ENCODE measurements at regions not wholly inside any gene's neighbourhood (a gene's known extent, or its start where the extent isn't known, plus 50 kb on each side); places are given as distances from the start of the nearest gene placed in this dataset.

- Histone ChIP-seq H3K9me3 (ENCODE audit: control insufficient read depth, insufficient read depth, low read depth, low read length) (no peaks in the 10 kb centered on the region), H3K4me2 (ENCODE audit: extremely low read depth, insufficient read depth, low read length) (no peak overlapping the region), H4K20me1 (ENCODE audit: control insufficient read depth, extremely low read depth, insufficient read depth, low read length) (no peaks in the 10 kb centered on the region), H3K27me3 (ENCODE audit: control insufficient read depth, insufficient read depth, low read length) (no peaks in the 10 kb centered on the region), H3K27ac (ENCODE audit: insufficient read depth, low read length) (no peak overlapping the region), H3K36me3 (ENCODE audit: control insufficient read depth, insufficient read depth, low read length) (no peaks in the 10 kb centered on the region), H3K9ac (ENCODE audit: insufficient read depth, low read length) (no peak overlapping the region), H3K4me3 (replicated peaks in 1 of 4; ENCODE audit: control extremely low read depth in 1 of 4, insufficient read depth in 1 of 4, low read depth in 3 of 4, low read length in 4 of 4) (no peak overlapping the region), H3K79me2 (ENCODE audit: control insufficient read depth, insufficient read depth, low read length) (no peaks in the 10 kb centered on the region), H2AFZ (ENCODE audit: low read length) (no peak overlapping the region), H3K4me1 (ENCODE audit: control insufficient read depth, extremely low read depth, insufficient read depth, low read length) (no peaks in the 10 kb centered on the region)
- TF ChIP-seq EZH2 (IDR thresholded peaks at IDR 0.05; ENCODE audit: low read length, missing control alignments) (no peak), CTCF (conservative IDR thresholded peaks at IDR 0.05 in 1 of 2, IDR thresholded peaks at IDR 0.05 in 1 of 2; ENCODE audit: low read depth in 1 of 2, low read length in 2 of 2) (no peak)
- DNase-seq (ENCODE audit: low read depth in 2 of 2), result peak; percentile 65 to 82
Measured at GRCh38 chr18:73752546-73752945, 395.1 kb downstream of the FBXO15 start.

- Histone ChIP-seq H3K79me2 (ENCODE audit: control insufficient read depth, insufficient read depth, low read length) (no peaks in the 10 kb centered on the region), H2AFZ (ENCODE audit: low read length) (no peak overlapping the region), H3K36me3 (ENCODE audit: control insufficient read depth, insufficient read depth, low read length) (no peaks in the 10 kb centered on the region), H3K4me1 (ENCODE audit: control insufficient read depth, extremely low read depth, insufficient read depth, low read length) (no peaks in the 10 kb centered on the region), H3K4me3 (replicated peaks in 1 of 4; ENCODE audit: control extremely low read depth in 1 of 4, insufficient read depth in 1 of 4, low read depth in 3 of 4, low read length in 4 of 4) (no peak overlapping the region), H3K9me3 (ENCODE audit: control insufficient read depth, insufficient read depth, low read depth, low read length) (no peaks in the 10 kb centered on the region), H4K20me1 (ENCODE audit: control insufficient read depth, extremely low read depth, insufficient read depth, low read length) (no peaks in the 10 kb centered on the region), H3K27me3 (ENCODE audit: control insufficient read depth, insufficient read depth, low read length) (no peaks in the 10 kb centered on the region), H3K27ac (ENCODE audit: insufficient read depth, low read length) (no peak overlapping the region), H3K9ac (ENCODE audit: insufficient read depth, low read length) (no peak overlapping the region), H3K4me2 (ENCODE audit: extremely low read depth, insufficient read depth, low read length) (no peak overlapping the region)
- TF ChIP-seq CTCF (conservative IDR thresholded peaks at IDR 0.05 in 1 of 2, IDR thresholded peaks at IDR 0.05 in 1 of 2; ENCODE audit: low read depth in 1 of 2, low read length in 2 of 2) (no peak), EZH2 (IDR thresholded peaks at IDR 0.05; ENCODE audit: low read length, missing control alignments) (no peak)
- DNase-seq (ENCODE audit: low read depth in 2 of 2), result peak in 1 of 2 donors; percentile 23
Measured at GRCh38 chr18:73750052-73750451, 397.6 kb downstream of the FBXO15 start.

- Histone ChIP-seq H3K36me3 (ENCODE audit: control insufficient read depth, insufficient read depth, low read length) (no peaks in the 10 kb centered on the region), H3K27ac (ENCODE audit: insufficient read depth, low read length) (no peak overlapping the region), H3K4me1 (ENCODE audit: control insufficient read depth, extremely low read depth, insufficient read depth, low read length) (no peaks in the 10 kb centered on the region), H3K4me2 (ENCODE audit: extremely low read depth, insufficient read depth, low read length) (no peak overlapping the region), H3K9ac (ENCODE audit: insufficient read depth, low read length) (no peak overlapping the region), H3K4me3 (replicated peaks in 1 of 4; ENCODE audit: control extremely low read depth in 1 of 4, insufficient read depth in 1 of 4, low read depth in 3 of 4, low read length in 4 of 4) (no peak overlapping the region), H4K20me1 (ENCODE audit: control insufficient read depth, extremely low read depth, insufficient read depth, low read length) (no peaks in the 10 kb centered on the region), H2AFZ (ENCODE audit: low read length) (no peak overlapping the region), H3K27me3 (ENCODE audit: control insufficient read depth, insufficient read depth, low read length) (no peaks in the 10 kb centered on the region), H3K79me2 (ENCODE audit: control insufficient read depth, insufficient read depth, low read length) (no peaks in the 10 kb centered on the region), H3K9me3 (ENCODE audit: control insufficient read depth, insufficient read depth, low read depth, low read length) (no peaks in the 10 kb centered on the region)
- DNase-seq (ENCODE audit: low read depth in 2 of 2), result no peak
- TF ChIP-seq CTCF (conservative IDR thresholded peaks at IDR 0.05 in 1 of 2, IDR thresholded peaks at IDR 0.05 in 1 of 2; ENCODE audit: low read depth in 1 of 2, low read length in 2 of 2) (no peak), EZH2 (IDR thresholded peaks at IDR 0.05; ENCODE audit: low read length, missing control alignments) (no peak)
Measured at GRCh38 chr18:73749304-73749703, 398.3 kb downstream of the FBXO15 start.

Data from fibroblast of lung (primary cell).